ENCODE measurements at regions not wholly inside any gene's neighbourhood (a gene's known extent, or its start where the extent isn't known, plus 50 kb on each side); places are given as distances from the start of the nearest gene placed in this dataset.

- WGBS (ENCODE audit: missing lambda C conversion rate): 58% methylated on average over 4 of the region's 4 CpGs
- no peak overlapping the region for H3K27ac ChIP-seq
- no peaks in the 10 kb centered on the region for H3K9me3 ChIP-seq
- no peak overlapping the region for H3K4me2 ChIP-seq
- CTCF ChIA-PET: no interaction called here
- H3K4me1 ChIP-seq: no peaks in the 10 kb centered on the region
- ATAC-seq: no peak
- H3K4me3 ChIP-seq: no peak overlapping the region
- no peak for DNase-seq (ENCODE audit: low read depth in 1 of 2, low spot score in 1 of 2)
- TF ChIP-seq CTCF (IDR thresholded peaks at IDR 0.05) (no peak), TFCP2L1 (CRISPR knock-in tag; IDR thresholded peaks at IDR 0.05) (no peak), RAD21 (conservative IDR thresholded peaks at IDR 0.05 in 1 of 2, IDR thresholded peaks at IDR 0.05 in 1 of 2) (no peak), NFE2L2 (conservative IDR thresholded peaks at IDR 0.05; ENCODE audit: low read length) (no peak), POLR2A (IDR thresholded peaks at IDR 0.05; ENCODE audit: low read length) (no peak), BCL3 (IDR thresholded peaks at IDR 0.05) (no peak), CBX2 (IDR thresholded peaks at IDR 0.05; ENCODE audit: borderline replicate concordance, low read depth) (no peak), ZC3H11A (IDR thresholded peaks at IDR 0.05) (no peak), E2F6 (IDR thresholded peaks at IDR 0.05; ENCODE audit: borderline replicate concordance, low read depth) (no peak), HOXA7 (CRISPR knock-in tag; IDR thresholded peaks at IDR 0.05) (no peak), RARB (CRISPR knock-in tag; IDR thresholded peaks at IDR 0.05) (no peak)
- POLR2A ChIA-PET: no interaction called here
- no peak for FAIRE-seq
These were observed 314.9 kb downstream of the DRD1 start for GRCh38 chr5:175129121-175129520.

- Histone ChIP-seq H3K4me1 (no peaks in the 10 kb centered on the region), H3K27ac (no peak overlapping the region), H3K4me3 (no peak overlapping the region), H3K9me3 (no peaks in the 10 kb centered on the region), H3K4me2 (no peak overlapping the region)
- ChIA-PET CTCF (no interaction called here), POLR2A (no interaction called here)
- FAIRE-seq: no peak
- 30% methylated on average over 5 of the region's 5 CpGs for WGBS (ENCODE audit: missing lambda C conversion rate)
- TF ChIP-seq ZC3H11A (IDR thresholded peaks at IDR 0.05): no peak
- TF ChIP-seq FOSL2 (IDR thresholded peaks at IDR 0.05): no peak
- no peak for TF ChIP-seq FOSL2 (CRISPR knock-in tag; IDR thresholded peaks at IDR 0.05)
- no peak for TF ChIP-seq PHF8 (IDR thresholded peaks at IDR 0.05; ENCODE audit: borderline replicate concordance, low read depth)
- no peak for TF ChIP-seq SREBF2 (IDR thresholded peaks at IDR 0.05)
- no peak for TF ChIP-seq RFX5 (IDR thresholded peaks at IDR 0.05)
- TF ChIP-seq CHD2 (IDR thresholded peaks at IDR 0.05; ENCODE audit: low read length, partially characterized antibody): no peak
- TF ChIP-seq MAFK (IDR thresholded peaks at IDR 0.05; ENCODE audit: partially characterized antibody): no peak
- TF ChIP-seq SMC3 (IDR thresholded peaks at IDR 0.05): no peak
- no peak for TF ChIP-seq POLR2AphosphoS2 (conservative IDR thresholded peaks at IDR 0.05; ENCODE audit: low read length)
- TF ChIP-seq CBX8 (IDR thresholded peaks at IDR 0.05): no peak
- DNase-seq (ENCODE audit: low read depth in 1 of 2, low spot score in 1 of 2): no peak
- no peak for ATAC-seq
These were observed 319.2 kb downstream of the DRD1 start for GRCh38 chr5:175124821-175125220.

DNA sequence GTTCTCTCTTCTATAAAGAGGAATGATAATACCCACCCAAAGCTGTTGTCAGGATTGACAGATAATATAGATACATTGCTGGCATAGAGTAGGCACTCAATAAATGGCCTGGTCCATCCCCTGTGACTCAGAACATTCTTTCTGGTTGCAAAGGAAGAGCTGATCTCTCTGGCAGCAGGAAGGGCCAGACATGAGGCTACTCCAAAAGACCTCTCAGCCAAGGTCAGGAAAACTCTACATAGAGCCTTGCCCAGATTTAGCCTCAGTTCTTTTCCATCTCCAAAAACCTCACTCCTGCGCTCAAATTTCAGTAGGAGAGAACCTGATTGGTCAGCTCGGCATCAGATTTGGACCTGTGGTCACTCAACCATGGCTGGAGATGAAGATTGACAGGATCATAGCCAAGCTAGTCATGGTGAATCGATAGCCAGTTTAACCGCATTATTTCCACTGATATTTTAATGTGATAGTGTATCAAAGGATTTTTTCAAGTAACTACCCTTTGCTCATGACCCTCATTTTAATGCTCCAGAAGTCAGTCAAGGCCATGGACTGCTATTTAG is 319.6 kb downstream of the DRD1 start:
- ChIA-PET CTCF (no interaction called here), POLR2A (no interaction called here)
- WGBS (ENCODE audit: missing lambda C conversion rate): 59% methylated on average over 4 of the region's 4 CpGs

More for the DNA sequence above, 319.6 kb downstream of the DRD1 start:
- Histone ChIP-seq H3K4me2 (no peak overlapping the region), H3K4me1 (no peaks in the 10 kb centered on the region), H3K9me3 (no peaks in the 10 kb centered on the region), H3K4me3 (no peak overlapping the region), H3K27ac (no peak overlapping the region)
- FAIRE-seq (no peak), DNase-seq (ENCODE audit: low read depth in 1 of 2, low spot score in 1 of 2) (no peak), ATAC-seq (no peak)
- TF ChIP-seq, protein P1, sequence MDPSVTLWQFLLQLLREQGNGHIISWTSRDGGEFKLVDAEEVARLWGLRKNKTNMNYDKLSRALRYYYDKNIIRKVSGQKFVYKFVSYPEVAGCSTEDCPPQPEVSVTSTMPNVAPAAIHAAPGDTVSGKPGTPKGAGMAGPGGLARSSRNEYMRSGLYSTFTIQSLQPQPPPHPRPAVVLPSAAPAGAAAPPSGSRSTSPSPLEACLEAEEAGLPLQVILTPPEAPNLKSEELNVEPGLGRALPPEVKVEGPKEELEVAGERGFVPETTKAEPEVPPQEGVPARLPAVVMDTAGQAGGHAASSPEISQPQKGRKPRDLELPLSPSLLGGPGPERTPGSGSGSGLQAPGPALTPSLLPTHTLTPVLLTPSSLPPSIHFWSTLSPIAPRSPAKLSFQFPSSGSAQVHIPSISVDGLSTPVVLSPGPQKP (IDR thresholded peaks at IDR 0.05; ENCODE audit: low read depth, low read length): no peak
- TF ChIP-seq USF2 (IDR thresholded peaks at IDR 0.05): no peak
- no peak for TF ChIP-seq E2F6 (IDR thresholded peaks at IDR 0.05; ENCODE audit: borderline replicate concordance, low read depth)
- TF ChIP-seq ATOH8 (CRISPR knock-in tag; IDR thresholded peaks at IDR 0.05; ENCODE audit: low read depth): no peak
- TF ChIP-seq ZFP36 (IDR thresholded peaks at IDR 0.05; ENCODE audit: borderline replicate concordance, partially characterized antibody): no peak
- no peak for TF ChIP-seq FOSL2 (IDR thresholded peaks at IDR 0.05)
- TF ChIP-seq FOSL2 (CRISPR knock-in tag; IDR thresholded peaks at IDR 0.05): no peak
- TF ChIP-seq RFX5 (IDR thresholded peaks at IDR 0.05): no peak
- TF ChIP-seq HOXB13 (CRISPR knock-in tag; IDR thresholded peaks at IDR 0.05; ENCODE audit: low read depth): no peak

Measured in A549 (cell line).